ENCODE measurements at regions not wholly inside any gene's neighbourhood (a gene's known extent, or its start where the extent isn't known, plus 50 kb on each side); places are given as distances from the start of the nearest gene placed in this dataset.

DNA sequence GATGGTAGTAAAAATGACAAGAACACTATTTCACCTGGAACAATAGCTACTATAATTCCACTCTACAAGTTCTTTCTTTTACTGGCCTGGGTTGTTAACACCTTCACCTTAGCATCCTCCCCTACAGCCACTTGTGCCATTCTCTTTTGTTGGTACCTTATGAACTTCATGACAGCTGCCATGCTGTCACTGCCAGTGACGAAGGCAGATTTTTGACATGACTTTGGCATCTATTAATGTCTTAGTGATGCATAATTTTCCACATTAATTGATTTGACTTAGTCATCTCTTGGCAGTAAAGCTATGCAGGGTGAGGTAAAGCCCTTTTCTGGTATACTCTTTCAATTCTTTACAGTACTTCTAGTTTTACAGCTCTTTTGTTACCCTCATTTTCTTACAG lies 207.9 kb downstream of the TANC2 start:
- no peaks in the 10 kb centered on the region for H3K4me1 ChIP-seq (ENCODE audit: control insufficient read depth in 2 of 3, insufficient read depth in 2 of 3, low read depth in 1 of 3, low read length in 3 of 3)
- TF ChIP-seq, protein P1, sequence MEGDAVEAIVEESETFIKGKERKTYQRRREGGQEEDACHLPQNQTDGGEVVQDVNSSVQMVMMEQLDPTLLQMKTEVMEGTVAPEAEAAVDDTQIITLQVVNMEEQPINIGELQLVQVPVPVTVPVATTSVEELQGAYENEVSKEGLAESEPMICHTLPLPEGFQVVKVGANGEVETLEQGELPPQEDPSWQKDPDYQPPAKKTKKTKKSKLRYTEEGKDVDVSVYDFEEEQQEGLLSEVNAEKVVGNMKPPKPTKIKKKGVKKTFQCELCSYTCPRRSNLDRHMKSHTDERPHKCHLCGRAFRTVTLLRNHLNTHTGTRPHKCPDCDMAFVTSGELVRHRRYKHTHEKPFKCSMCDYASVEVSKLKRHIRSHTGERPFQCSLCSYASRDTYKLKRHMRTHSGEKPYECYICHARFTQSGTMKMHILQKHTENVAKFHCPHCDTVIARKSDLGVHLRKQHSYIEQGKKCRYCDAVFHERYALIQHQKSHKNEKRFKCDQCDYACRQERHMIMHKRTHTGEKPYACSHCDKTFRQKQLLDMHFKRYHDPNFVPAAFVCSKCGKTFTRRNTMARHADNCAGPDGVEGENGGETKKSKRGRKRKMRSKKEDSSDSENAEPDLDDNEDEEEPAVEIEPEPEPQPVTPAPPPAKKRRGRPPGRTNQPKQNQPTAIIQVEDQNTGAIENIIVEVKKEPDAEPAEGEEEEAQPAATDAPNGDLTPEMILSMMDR (IDR thresholded peaks at IDR 0.05; ENCODE audit: borderline replicate concordance, extremely low read depth, insufficient read depth) = no peak
- no peaks in the 10 kb centered on the region for H3K36me3 ChIP-seq (ENCODE audit: control insufficient read depth in 2 of 3, insufficient read depth in 3 of 3, low read length in 3 of 3)
- FAIRE-seq (no peak), DNase-seq (no peak)
- no peak overlapping the region for H3K9ac ChIP-seq (ENCODE audit: low read length in 3 of 3)
- no peak overlapping the region for H3K27ac ChIP-seq (ENCODE audit: low read depth in 2 of 2, low read length in 2 of 2)
- no peaks in the 10 kb centered on the region for H3K27me3 ChIP-seq (ENCODE audit: control insufficient read depth, insufficient read depth, low read length)
- intact Hi-C loops (cut with DNase I) = no loop called here
- no peak overlapping the region for H3K4me3 ChIP-seq (ENCODE audit: low read length in 3 of 3)
- H3K9me3 ChIP-seq (ENCODE audit: control insufficient read depth in 2 of 3, insufficient read depth in 1 of 3, low read length in 3 of 3) = no peaks in the 10 kb centered on the region

DNA sequence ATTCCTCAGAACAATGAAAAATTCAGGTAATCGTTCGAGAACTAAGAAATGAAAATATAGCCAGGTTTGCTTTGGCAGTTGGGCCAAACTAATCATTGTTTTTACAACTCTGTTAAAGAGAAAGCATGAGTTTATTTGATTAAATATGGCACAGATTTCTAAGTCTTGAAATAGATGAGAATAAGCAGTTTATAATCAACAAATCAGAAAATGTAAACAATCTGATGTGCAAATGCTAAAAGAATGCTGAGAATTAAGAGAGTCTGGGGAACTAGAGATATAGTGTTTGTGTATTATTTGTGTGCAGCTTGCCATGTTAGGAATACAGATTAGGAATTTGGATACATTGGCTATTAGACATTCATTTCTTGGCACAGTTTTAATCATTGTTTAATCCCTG lies 212.5 kb downstream of the TANC2 start:
- intact Hi-C loops (cut with DNase I) = no loop called here
- H3K27ac ChIP-seq (ENCODE audit: low read depth in 2 of 2, low read length in 2 of 2) = no peak overlapping the region

DNA sequence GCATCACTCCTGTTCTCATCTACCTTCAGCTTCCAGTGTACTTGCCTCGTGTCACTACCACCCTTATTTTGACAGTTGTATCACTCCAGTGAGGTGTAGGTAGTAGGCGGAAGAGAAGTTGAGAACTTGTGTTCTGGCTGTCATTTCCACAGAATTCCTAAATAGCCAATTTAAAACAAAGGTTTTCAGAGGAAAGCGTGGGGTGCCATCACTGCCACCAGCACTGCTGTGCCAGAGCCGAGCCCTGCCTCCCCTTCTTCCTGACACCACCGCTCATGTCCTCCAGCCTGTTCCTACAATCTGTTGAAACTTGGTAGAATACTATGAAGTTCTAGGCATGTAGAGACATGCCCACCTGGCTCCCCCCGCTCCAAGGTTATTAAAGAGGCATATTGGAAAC lies 215.8 kb downstream of the TANC2 start:
- Histone ChIP-seq H3K9ac (ENCODE audit: low read length in 3 of 3) (no peak overlapping the region), H3K36me3 (ENCODE audit: control insufficient read depth in 2 of 3, insufficient read depth in 3 of 3, low read length in 3 of 3) (no peaks in the 10 kb centered on the region), H3K27me3 (ENCODE audit: control insufficient read depth, insufficient read depth, low read length) (no peaks in the 10 kb centered on the region), H3K4me1 (ENCODE audit: control insufficient read depth in 2 of 3, insufficient read depth in 2 of 3, low read depth in 1 of 3, low read length in 3 of 3) (no peaks in the 10 kb centered on the region), H3K27ac (ENCODE audit: low read depth in 2 of 2, low read length in 2 of 2) (no peak overlapping the region), H3K9me3 (ENCODE audit: control insufficient read depth in 2 of 3, insufficient read depth in 1 of 3, low read length in 3 of 3) (no peaks in the 10 kb centered on the region), H3K4me3 (ENCODE audit: low read length in 3 of 3) (no peak overlapping the region)
- FAIRE-seq (no peak), DNase-seq (no peak)
- TF ChIP-seq, protein P1 (IDR thresholded peaks at IDR 0.05; ENCODE audit: borderline replicate concordance, extremely low read depth, insufficient read depth) = no peak
- intact Hi-C loops (cut with DNase I) = no loop called here

More for the DNA sequence above, 212.5 kb downstream of the TANC2 start:
- FAIRE-seq = no peak
- Histone ChIP-seq H3K4me3 (ENCODE audit: low read length in 3 of 3) (no peak overlapping the region), H3K9me3 (ENCODE audit: control insufficient read depth in 2 of 3, insufficient read depth in 1 of 3, low read length in 3 of 3) (no peaks in the 10 kb centered on the region), H3K9ac (ENCODE audit: low read length in 3 of 3) (no peak overlapping the region), H3K4me1 (ENCODE audit: control insufficient read depth in 2 of 3, insufficient read depth in 2 of 3, low read depth in 1 of 3, low read length in 3 of 3) (no peaks in the 10 kb centered on the region), H3K36me3 (ENCODE audit: control insufficient read depth in 2 of 3, insufficient read depth in 3 of 3, low read length in 3 of 3) (no peaks in the 10 kb centered on the region), H3K27me3 (ENCODE audit: control insufficient read depth, insufficient read depth, low read length) (no peaks in the 10 kb centered on the region)
- TF ChIP-seq, protein P1 (IDR thresholded peaks at IDR 0.05; ENCODE audit: borderline replicate concordance, extremely low read depth, insufficient read depth) = no peak
- DNase-seq = peak in 1 of 5 donors; percentile 15

DNA sequence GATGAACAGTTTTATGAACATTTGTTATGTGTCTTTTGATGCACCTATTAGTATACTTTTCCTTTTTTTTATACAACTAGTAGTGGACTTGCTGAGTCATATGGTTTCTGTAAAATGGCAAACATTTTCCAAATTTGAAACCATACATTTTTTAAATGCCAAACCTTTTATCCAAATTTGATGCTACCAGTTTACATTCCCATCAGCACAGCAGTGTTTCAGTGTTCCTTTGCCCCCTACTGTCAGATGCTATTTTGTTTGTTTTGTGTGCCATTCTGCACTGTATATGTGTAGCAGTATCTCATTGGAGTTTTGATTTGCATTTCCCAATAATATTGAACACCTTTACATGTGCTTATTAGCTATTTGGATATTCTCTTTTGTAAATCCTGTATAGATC lies 219.4 kb downstream of the TANC2 start:
- no peak for DNase-seq
- intact Hi-C loops (cut with DNase I) = no loop called here
- FAIRE-seq = no peak
- TF ChIP-seq, protein P1 (IDR thresholded peaks at IDR 0.05; ENCODE audit: borderline replicate concordance, extremely low read depth, insufficient read depth) = no peak
- H3K9ac ChIP-seq (ENCODE audit: low read length in 3 of 3) = no peak overlapping the region
- H3K27ac ChIP-seq (ENCODE audit: low read depth in 2 of 2, low read length in 2 of 2) = no peak overlapping the region
- H3K36me3 ChIP-seq (ENCODE audit: control insufficient read depth in 2 of 3, insufficient read depth in 3 of 3, low read length in 3 of 3) = no peaks in the 10 kb centered on the region
- no peak overlapping the region for H3K4me3 ChIP-seq (ENCODE audit: low read length in 3 of 3)
- no peaks in the 10 kb centered on the region for H3K4me1 ChIP-seq (ENCODE audit: control insufficient read depth in 2 of 3, insufficient read depth in 2 of 3, low read depth in 1 of 3, low read length in 3 of 3)
- no peaks in the 10 kb centered on the region for H3K9me3 ChIP-seq (ENCODE audit: control insufficient read depth in 2 of 3, insufficient read depth in 1 of 3, low read length in 3 of 3)
- H3K27me3 ChIP-seq (ENCODE audit: control insufficient read depth, insufficient read depth, low read length) = no peaks in the 10 kb centered on the region

All from kidney (tissue), 13 donors.